Upper lobe of left lung (tissue), 4 donors: ENCODE measurements at regions not wholly inside any gene's neighbourhood (a gene's known extent, or its start where the extent isn't known, plus 50 kb on each side); places are given as distances from the start of the nearest gene placed in this dataset.

Experiments used
- POLR2A ChIP-seq, 4 donors: fragments of 450-650 bp; IDR thresholded peaks; one replicate each; pipeline ENCODE4 v1.5.1; 2016 to 2017; ENCODE audit warnings: antibody characterized with exemption in 4 of 4, mild to moderate bottlenecking in 2 of 4
- TF ChIP-seq, protein P1 (sequence below), 6 experiments: fragments of 450-650 bp in 4 of 6; fragments of 200-600 bp in 2 of 6; sonication (generic) in 2 of 6; IDR thresholded peaks; one replicate each; pipeline ENCODE4 v1.5.1; 2016 to 2019; ENCODE audit warnings: antibody characterized with exemption in 6 of 6

DNA sequence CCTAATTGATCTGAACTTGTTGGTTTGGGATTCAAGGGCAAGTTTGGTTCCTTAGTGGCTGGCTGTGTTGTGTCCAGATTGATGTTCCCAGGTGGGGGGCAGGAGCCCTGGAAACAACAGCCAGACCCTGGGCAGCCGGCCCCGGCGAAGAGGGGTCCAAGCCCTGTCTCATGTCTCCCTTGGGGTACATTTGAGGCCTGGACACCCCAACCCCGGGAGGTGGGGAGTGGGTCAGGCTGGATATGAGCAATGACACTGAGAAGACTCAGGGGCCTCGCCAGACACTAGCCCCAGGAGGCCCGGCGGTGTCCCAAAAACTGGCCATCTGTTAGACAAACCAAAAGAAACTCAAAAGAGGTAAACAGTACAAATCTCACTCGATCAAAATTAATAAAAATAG, 79.6 kb downstream of the YTHDF1 start:
- TF ChIP-seq, protein P1, sequence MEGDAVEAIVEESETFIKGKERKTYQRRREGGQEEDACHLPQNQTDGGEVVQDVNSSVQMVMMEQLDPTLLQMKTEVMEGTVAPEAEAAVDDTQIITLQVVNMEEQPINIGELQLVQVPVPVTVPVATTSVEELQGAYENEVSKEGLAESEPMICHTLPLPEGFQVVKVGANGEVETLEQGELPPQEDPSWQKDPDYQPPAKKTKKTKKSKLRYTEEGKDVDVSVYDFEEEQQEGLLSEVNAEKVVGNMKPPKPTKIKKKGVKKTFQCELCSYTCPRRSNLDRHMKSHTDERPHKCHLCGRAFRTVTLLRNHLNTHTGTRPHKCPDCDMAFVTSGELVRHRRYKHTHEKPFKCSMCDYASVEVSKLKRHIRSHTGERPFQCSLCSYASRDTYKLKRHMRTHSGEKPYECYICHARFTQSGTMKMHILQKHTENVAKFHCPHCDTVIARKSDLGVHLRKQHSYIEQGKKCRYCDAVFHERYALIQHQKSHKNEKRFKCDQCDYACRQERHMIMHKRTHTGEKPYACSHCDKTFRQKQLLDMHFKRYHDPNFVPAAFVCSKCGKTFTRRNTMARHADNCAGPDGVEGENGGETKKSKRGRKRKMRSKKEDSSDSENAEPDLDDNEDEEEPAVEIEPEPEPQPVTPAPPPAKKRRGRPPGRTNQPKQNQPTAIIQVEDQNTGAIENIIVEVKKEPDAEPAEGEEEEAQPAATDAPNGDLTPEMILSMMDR (IDR thresholded peaks at IDR 0.05): no peak
- no peak for TF ChIP-seq POLR2A (IDR thresholded peaks at IDR 0.05)
